Immature natural killer cell (primary cell): ENCODE measurements at regions not wholly inside any gene's neighbourhood (a gene's known extent, or its start where the extent isn't known, plus 50 kb on each side); places are given as distances from the start of the nearest gene placed in this dataset.

Source experiments
- DNase-seq, 3 donors: peaks; one replicate each; pipeline ENCODE4 v3.0.0; 2022; ENCODE audit warnings: mixed read lengths in 1 of 3
- H3K27ac Mint-ChIP-seq, 6 donors: one replicate each; pipeline ENCODE4 v1.8.0; 2020; ENCODE audit warnings: mixed read lengths in 6 of 6, mild to moderate bottlenecking in 5 of 6, inconsistent platforms in 4 of 6, moderate library complexity in 3 of 6
- H3K27me3 Mint-ChIP-seq, 3 donors: one replicate each; pipeline ENCODE4 v1.8.0; 2020 to 2021; ENCODE audit warnings: low read depth in 3 of 3, mild to moderate bottlenecking in 3 of 3, mixed read lengths in 3 of 3, moderate library complexity in 3 of 3, inconsistent platforms in 1 of 3
- H3K36me3 Mint-ChIP-seq, 3 donors: one replicate each; pipeline ENCODE4 v1.8.0; 2020; ENCODE audit warnings: mixed read lengths in 3 of 3, inconsistent platforms in 2 of 3, mild to moderate bottlenecking in 2 of 3
- H3K4me1 Mint-ChIP-seq, 2 donors: one replicate each; pipeline ENCODE4 v1.8.0; 2020; ENCODE audit warnings: inconsistent platforms in 2 of 2, mild to moderate bottlenecking in 2 of 2, mixed read lengths in 2 of 2, moderate library complexity in 1 of 2
- H3K4me3 Mint-ChIP-seq, 5 donors: one replicate each; pipeline ENCODE4 v1.8.0; 2020; ENCODE audit warnings: mild to moderate bottlenecking in 5 of 5, mixed read lengths in 5 of 5, inconsistent platforms in 3 of 5, moderate library complexity in 3 of 5
- H3K9me3 Mint-ChIP-seq, 6 donors: one replicate each; pipeline ENCODE4 v1.8.0; 2020; ENCODE audit warnings: mild to moderate bottlenecking in 6 of 6, mixed read lengths in 6 of 6, inconsistent platforms in 4 of 6, moderate library complexity in 3 of 6

DNA sequence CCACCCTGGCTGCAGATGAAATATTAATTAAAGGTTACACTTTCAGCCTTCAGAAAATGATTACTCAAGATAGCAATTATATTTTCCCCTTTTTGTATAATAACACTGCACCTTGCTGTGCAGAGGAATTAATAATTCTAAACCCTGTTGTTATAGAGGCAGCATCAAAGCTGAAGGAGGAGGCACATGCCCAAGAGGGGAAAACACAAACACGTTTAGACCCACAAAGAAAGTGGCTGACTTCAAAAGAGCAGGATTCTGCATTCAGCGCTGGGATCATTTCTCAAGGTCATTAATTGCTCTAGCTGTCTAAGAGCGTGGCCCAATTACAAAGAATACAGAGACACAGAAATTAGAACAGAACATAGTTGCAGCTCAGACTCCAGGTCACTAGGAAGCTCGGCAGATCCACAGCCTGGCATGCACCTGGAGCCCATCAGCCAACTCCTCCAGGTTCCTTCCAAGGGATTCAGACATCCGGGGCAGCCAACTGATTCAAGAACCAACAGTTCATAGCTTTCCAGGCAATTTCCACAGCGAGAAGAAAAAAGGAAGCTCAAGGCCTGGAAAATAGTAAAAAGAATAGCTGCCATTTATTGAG lies 102.3 kb upstream of the ID2 start:
- Mint-ChIP-seq H3K4me3 (no peak overlapping the region), H3K27ac (no peak overlapping the region), H3K36me3 (no peaks in the 10 kb centered on the region), H3K4me1 (peaks cover 41 to 43% of the 10 kb centered on the region in 2 donors), H3K27me3 (peaks cover 3 to 6% (median 5%) of the 10 kb centered on the region in 3 donors), H3K9me3 (no peaks in the 10 kb centered on the region)
- DNase-seq, result no peak

DNA sequence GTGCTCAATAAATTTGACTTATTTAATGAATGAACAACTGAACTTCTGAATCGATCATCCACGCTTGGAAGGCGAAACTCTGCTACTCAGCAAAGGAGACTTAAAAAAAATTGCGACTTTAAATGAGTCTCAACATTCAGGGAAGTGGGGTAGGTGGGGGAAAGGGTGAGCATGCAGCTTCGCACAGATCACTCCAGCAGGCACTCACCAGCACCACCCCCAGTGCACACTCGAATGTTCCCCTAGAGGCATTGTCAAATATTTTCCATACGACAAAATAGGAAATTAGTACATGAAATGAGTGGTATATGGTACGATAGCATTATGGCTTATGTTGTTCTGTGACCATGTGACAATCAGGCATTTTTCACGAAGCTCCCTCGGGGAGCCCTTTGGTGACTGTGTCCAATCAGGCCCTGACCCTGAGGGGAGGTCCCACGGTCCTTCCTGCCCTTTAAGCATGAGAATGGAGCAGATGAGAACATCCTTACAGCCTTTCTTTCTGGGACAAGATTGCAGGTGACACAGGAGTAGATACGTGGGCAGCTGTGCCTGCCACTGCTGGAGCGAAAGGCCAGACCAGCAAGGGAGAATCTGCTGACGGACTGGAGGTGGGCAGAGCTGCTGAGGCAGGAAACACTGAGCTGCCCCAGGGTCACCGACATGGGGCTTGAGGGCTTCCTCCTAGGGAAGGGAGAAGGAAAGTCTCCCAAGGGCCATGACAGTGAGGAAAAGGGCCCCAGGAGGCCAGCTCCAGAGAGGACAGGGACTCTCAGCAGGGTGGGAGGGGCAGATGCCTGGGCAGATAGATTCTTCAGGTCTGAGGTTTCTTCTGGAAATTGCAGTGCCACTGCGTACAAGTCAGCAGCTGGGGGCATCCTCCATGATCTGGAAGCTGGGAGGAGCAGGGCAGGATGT lies 101.3 kb upstream of the ID2 start:
- DNase-seq, result no peak
- H3K36me3 Mint-ChIP-seq, result no peaks in the 10 kb centered on the region
- H3K4me1 Mint-ChIP-seq, result peaks cover 36 to 41% of the 10 kb centered on the region in 2 donors
- H3K27me3 Mint-ChIP-seq, result peaks cover 0 to 7% (median 6%) of the 10 kb centered on the region in 3 donors
- H3K4me3 Mint-ChIP-seq, result no peak overlapping the region
- peak overlapping the region in 2 of 6 donors; percentile 11 to 46 for H3K27ac Mint-ChIP-seq
- no peaks in the 10 kb centered on the region for H3K9me3 Mint-ChIP-seq

DNA sequence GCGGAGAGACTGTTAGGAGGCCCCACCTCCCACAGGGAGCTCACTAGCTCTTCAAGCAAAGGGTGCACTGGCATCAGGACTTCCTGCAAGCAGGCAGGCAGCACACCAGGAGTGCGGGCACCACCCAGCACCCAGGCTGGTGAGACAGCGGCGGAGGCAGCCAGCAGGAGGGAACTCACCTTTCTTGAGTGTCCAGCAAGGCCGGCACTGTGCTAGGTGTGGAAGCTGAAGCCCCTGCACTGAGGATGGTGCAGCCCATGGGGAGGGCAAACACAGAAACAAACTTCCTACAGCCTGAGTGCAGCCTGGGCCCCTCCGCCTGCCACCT lies 100.7 kb upstream of the ID2 start:
- Mint-ChIP-seq H3K27me3 (peaks cover 3 to 6% (median 3%) of the 10 kb centered on the region in 3 donors), H3K36me3 (no peaks in the 10 kb centered on the region), H3K4me1 (peaks cover 31 to 40% of the 10 kb centered on the region in 2 donors), H3K4me3 (no peak overlapping the region), H3K9me3 (no peaks in the 10 kb centered on the region), H3K27ac (no peak overlapping the region)
- no peak for DNase-seq

DNA sequence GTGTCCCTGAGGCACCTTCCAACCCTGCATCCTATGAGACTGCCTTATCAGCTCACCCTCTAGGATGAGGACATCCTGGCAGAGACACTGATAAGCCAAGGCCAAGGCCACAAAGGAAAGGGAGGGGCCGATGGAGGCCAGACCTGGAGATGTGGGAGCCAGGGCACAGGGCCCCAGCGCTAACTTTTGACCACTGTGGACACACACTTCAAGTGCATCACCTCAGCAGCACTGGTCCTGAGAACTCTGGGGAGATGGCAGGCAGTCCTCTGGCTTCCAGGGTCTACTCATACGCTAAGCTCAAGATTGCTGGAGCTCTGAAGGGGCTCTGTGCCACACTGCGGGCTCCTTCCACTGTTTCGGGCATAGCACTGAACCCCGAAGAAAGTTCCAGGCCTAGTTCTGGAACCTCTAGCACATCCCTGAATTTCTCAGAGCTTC lies 100.2 kb upstream of the ID2 start:
- H3K9me3 Mint-ChIP-seq, result no peaks in the 10 kb centered on the region
- peak overlapping the region in 2 of 6 donors; percentile 10 to 12 for H3K27ac Mint-ChIP-seq
- H3K4me3 Mint-ChIP-seq, result no peak overlapping the region
- DNase-seq, result no peak
- peaks cover 1 to 6% (median 4%) of the 10 kb centered on the region in 3 donors for H3K27me3 Mint-ChIP-seq
- H3K36me3 Mint-ChIP-seq, result no peaks in the 10 kb centered on the region
- peaks cover 28 to 40% of the 10 kb centered on the region in 2 donors for H3K4me1 Mint-ChIP-seq

DNA sequence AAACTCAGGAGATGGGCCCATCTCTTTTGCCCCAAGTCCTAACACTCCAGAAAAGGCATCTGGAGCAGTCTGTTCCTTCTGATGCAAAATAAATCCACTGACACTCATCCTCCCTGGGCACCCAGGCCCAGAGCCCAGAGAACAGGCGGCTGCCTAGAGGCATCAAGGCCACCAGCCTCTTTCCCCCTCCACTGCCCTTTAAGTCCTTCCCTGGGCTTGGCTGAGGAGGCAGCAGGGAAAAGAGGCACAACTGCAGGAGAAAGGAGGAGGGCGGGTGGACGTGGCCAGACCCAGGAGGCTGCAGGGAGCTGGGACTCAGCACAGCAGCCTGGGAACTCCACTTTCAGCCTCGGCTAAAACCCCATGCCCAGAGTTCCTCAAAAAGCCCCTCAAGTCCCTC lies 99.7 kb upstream of the ID2 start:
- Mint-ChIP-seq H3K27me3 (peaks cover 1 to 6% (median 4%) of the 10 kb centered on the region in 3 donors), H3K36me3 (no peaks in the 10 kb centered on the region), H3K4me1 (peaks cover 22 to 36% of the 10 kb centered on the region in 2 donors), H3K9me3 (no peaks in the 10 kb centered on the region), H3K4me3 (no peak overlapping the region), H3K27ac (peak overlapping the region in 1 of 6 donors; percentile 12)
- DNase-seq, result no peak

DNA sequence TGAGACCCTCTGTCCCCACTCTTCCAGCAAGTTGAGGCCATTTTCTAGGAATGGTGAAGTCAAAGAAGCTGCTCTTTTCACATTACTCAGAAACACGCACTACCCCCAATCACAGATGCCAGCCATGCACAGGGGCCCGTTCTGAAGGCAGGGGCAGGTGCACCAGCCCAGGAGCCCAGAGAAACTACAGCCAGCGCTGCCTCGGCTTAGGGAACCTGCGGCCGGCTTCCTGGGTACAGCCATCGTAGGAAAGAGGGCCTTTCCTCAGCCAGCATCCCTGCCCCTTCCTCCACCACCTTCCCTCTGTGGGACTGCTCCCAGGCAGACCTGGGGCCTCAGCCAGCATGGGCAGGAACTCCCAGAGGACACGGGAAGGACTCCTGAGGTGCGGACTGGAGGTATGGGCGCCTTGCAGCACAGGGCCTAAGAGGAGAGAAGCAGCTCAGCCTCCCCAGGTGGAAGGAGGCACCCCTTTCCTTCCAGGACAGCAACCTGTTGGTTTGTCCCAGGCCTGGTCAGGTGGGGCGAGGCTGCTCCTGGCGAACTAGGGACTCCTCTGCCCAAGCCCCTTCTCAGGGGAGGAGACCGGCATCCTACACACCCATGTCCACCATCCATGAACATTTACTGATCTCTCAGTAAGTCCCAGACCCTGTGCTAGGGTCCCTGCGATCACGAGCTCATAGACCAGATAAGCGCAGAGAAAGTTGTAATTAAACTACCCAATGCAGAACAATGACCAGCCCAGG lies 99.0 kb upstream of the ID2 start:
- no peak for DNase-seq
- Mint-ChIP-seq H3K27ac (peak overlapping the region in 1 of 6 donors; percentile 66), H3K9me3 (no peaks in the 10 kb centered on the region), H3K36me3 (no peaks in the 10 kb centered on the region), H3K27me3 (peaks cover 1 to 6% (median 4%) of the 10 kb centered on the region in 3 donors), H3K4me3 (peak overlapping the region in 3 of 5 donors; percentile 18 to 63 (median 46)), H3K4me1 (peaks cover 25 to 38% of the 10 kb centered on the region in 2 donors)

DNA sequence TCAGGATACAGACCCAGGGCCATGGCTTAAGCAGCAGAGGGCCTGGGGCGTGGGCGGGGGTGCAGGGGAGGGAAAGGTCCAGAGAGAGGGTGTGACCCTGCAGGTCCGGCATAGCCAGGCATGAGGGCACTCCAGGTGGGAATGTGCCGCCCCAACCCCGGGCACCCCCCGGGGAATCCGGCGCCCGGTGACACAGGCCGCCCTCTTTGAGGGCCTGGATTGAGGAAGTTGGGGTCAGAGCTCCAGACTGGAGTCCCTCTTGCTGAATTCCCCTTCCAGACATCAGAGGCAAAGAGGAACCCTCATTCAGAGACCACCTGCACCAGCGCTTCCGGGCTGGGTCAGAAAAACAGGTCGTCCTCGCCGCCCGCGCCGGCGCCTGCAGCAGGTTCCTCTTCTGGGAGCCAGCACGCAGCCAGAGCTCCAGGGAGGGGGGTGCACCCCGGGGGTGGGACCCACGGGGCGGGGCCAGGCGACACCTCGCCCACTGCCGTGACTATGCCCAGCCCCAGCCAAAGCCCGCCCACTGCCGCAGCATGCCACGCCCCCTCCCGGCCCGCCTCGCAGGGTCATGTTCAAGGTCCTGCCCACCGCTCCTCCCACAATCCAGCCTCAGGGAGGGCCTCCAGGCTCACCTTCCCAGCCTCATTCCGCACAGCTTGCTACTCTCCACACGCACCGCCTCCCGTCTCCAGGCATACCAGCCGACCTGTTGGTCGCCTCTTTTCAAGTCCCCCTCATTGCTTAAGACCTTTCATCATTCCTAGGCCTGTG lies 98.3 kb upstream of the ID2 start:
- DNase-seq, result peak; percentile 72 to 77 (median 76)
- H3K4me3 Mint-ChIP-seq, result peak overlapping the region; percentile 71 to 82 (median 74)
- peaks cover 2 to 10% (median 4%) of the 10 kb centered on the region in 3 donors for H3K27me3 Mint-ChIP-seq
- peak overlapping the region in 4 of 6 donors; percentile 2 to 82 (median 43) for H3K27ac Mint-ChIP-seq
- peaks cover 33 to 46% of the 10 kb centered on the region in 2 donors for H3K4me1 Mint-ChIP-seq
- H3K36me3 Mint-ChIP-seq, result no peaks in the 10 kb centered on the region
- H3K9me3 Mint-ChIP-seq, result no peaks in the 10 kb centered on the region

DNA sequence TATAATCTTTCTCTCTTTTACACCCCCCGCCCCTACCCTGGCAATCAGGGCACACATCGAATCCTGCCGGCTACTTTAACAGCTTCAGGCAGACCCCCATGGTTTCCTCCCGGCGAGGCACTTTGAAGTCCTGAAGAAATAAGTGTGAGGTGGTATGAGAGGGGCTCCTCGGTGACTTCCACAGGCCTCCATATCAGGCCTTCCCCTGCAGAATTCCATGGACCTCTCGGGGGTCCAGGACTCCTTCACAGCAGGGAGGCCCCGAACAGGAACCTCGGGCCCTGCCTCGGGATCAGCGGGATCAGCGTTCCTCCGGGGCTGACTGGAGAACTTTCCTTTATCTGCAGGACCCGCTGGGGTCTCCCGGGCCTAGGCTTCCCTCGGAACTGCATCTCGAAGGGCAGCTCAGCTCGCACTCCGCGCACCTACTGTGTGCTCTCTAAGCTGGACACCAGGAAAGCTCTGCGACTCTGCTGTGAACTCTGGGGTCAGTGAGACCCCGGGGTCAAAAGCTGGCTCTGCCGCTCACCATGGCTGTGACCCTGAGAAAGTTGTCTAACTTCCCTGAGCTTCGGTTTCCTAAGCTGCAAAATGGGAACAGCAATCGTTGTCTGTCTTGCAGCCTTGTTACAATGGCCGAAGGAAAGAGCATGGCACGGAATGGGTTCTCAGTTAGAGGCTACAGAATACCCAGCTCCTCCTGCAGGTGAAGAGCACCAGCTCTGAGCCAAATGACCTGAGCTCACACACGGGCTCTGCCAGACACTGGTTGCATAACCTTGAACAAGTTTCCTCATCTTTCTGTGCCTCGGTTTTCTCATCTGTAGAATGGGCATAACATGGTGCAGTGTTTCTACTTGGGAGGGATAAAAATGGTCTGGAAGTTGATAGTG lies 97.4 kb upstream of the ID2 start:
- Mint-ChIP-seq H3K9me3 (no peaks in the 10 kb centered on the region), H3K27me3 (peaks cover 5 to 10% (median 6%) of the 10 kb centered on the region in 3 donors), H3K27ac (peak overlapping the region in 4 of 6 donors; percentile 6 to 82 (median 66)), H3K4me1 (peaks cover 39 to 52% of the 10 kb centered on the region in 2 donors), H3K36me3 (no peaks in the 10 kb centered on the region), H3K4me3 (peak overlapping the region; percentile 71 to 82 (median 74))
- DNase-seq, result no peak

DNA sequence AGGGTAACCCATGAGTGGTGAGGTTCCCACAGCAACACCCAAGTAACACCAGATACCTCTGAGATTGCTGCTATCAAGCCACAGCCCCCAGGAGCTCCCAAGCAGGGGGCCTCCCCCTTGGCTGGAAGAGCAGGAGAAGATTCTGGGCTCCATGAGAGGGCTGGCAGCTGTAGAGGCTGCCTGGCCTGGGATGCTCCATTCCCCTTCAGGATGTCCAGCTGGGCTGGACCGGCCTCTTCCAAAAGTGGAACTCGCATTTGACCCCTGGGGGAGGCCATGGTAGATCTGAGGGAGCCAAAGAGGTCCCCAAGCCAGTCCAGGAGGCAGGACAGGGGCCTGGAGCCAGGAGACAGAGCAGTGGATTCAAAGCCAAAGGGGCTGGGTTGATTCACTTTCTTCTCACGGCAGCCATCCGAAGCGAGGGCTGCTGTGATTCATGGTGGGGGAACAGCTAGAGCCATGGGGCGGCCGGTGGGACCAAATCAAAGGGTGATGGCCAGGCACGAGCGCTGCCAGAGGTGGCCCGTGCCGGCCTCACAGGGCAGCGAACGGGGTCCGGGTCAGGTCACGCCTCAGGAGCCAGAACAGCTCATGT lies 95.3 kb upstream of the ID2 start:
- no peak overlapping the region for H3K27ac Mint-ChIP-seq
- no peaks in the 10 kb centered on the region for H3K9me3 Mint-ChIP-seq

DNA sequence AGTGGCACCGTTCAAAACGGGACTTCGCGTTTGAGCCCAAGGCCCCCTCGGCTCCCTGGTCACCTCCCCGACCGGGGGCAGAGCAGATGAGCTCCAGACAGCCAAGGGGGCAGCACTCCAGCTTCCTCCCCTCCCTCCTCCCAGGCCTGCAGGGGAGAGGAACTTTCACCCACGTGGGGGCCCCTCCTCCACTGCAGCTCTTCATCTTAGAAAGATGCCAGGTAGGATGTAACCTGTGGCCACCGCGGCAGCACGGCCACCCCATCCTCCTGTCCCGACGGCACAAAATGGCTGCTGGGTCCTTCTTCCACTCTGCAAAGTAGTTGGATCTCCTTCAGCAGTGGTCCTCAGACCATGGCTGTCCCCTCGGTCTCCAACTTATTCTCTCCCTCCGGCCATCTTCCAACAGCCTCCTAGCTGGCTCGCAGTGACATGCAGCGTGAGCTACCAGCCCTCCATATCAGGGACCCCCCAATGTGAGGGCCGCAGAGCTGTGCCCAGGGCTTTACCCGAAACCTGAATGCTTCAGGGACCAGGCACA lies 94.5 kb upstream of the ID2 start:
- Mint-ChIP-seq H3K4me1 (peaks cover 39 to 61% of the 10 kb centered on the region in 2 donors), H3K27me3 (peaks cover 5 to 12% (median 8%) of the 10 kb centered on the region in 3 donors), H3K36me3 (no peaks in the 10 kb centered on the region), H3K27ac (peak overlapping the region in 1 of 6 donors; percentile 45), H3K4me3 (no peak overlapping the region), H3K9me3 (no peaks in the 10 kb centered on the region)
- DNase-seq, result no peak

More for the DNA sequence above, 95.3 kb upstream of the ID2 start:
- DNase-seq, result no peak
- Mint-ChIP-seq H3K4me3 (no peak overlapping the region), H3K4me1 (peaks cover 39 to 59% of the 10 kb centered on the region in 2 donors), H3K27me3 (peaks cover 5 to 10% (median 8%) of the 10 kb centered on the region in 3 donors), H3K36me3 (no peaks in the 10 kb centered on the region)

DNA sequence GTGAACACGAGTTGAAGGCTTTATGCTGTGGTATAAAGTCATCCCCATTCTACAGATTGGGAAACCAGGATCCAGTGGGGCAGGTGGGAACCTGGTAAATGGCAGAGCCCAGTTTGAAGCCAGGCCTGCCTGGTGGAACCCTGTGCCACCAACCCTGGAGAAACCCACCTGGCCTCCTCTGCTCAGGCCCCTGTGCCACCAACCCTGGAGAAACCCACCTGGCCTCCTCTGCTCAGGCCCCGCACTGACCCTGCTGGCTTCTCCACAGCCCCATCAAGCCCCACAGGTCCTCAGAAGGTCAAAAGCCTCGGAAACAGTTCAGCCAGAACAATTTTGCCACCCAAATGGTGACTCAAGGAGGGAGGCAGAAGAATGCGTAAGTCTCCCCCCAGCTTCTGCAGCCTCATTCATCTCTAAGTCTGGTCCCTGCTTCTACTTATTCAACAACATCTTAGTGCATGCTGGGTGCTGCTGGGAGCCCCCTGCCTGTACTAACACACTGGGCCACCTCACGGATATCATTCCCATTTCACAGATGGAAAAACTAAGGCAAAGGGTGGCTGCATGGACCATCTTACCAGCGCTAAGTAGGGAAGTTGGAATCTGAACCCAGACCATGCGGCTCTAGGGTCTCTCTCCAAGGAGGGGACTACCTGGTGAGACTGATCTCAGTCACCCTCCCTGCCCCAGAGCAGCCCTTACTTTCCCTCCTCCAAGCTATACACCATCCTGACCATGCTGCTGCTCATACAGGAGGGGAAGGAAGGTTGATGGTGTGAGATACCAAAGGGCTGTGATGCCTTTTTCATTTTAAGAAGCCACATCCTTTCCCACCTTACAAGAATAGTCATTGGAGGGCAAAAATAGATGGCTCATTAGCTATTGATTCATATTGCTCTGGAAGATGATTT lies 93.7 kb upstream of the ID2 start:
- H3K27ac Mint-ChIP-seq, result peak overlapping the region in 4 of 6 donors; percentile 35 to 80 (median 45)
- peak; percentile 48 to 57 (median 57) for DNase-seq

More for the DNA sequence above, 93.7 kb upstream of the ID2 start:
- peaks cover 5 to 10% (median 8%) of the 10 kb centered on the region in 3 donors for H3K27me3 Mint-ChIP-seq
- peak overlapping the region; percentile 75 to 87 (median 77) for H3K4me3 Mint-ChIP-seq
- peaks cover 36 to 60% of the 10 kb centered on the region in 2 donors for H3K4me1 Mint-ChIP-seq
- H3K36me3 Mint-ChIP-seq, result no peaks in the 10 kb centered on the region
- H3K9me3 Mint-ChIP-seq, result no peaks in the 10 kb centered on the region
